PC-9 (cell line): ENCODE measurements at regions not wholly inside any gene's neighbourhood (a gene's known extent, or its start where the extent isn't known, plus 50 kb on each side); places are given as distances from the start of the nearest gene placed in this dataset.

ENCODE experiments used
- BruUV-seq: library from RNA; stranded (reverse); fragments of 400-500 nt; replicated peaks from 2 replicates; lab custom pipeline; 2021; lab: Mats Ljungman, UMichigan
- CTCF ChIA-PET: fragments of 300-600 bp; sonication (Branson Sonifier 250); formaldehyde crosslinking; loops from one replicate; lab custom pipeline; 2022; ENCODE audit warnings: antibody characterized with exemption; lab: Charles Lee
- POLR2A ChIA-PET: fragments of 300-600 bp; sonication (Branson Sonifier 250); formaldehyde crosslinking; loops from one replicate; lab custom pipeline; 2022; ENCODE audit warnings: antibody characterized with exemption; ENCODE audit not compliant: unreplicated experiment; lab: Charles Lee
- DNase-seq, 2 experiments: peaks; one replicate each; pipeline versions ENCODE4 v3.0.0 to v3.0.0-alpha.2; 2015 to 2022; ENCODE audit warnings: mixed read lengths in 1 of 2
- H2AFZ ChIP-seq: fragments of 200-600 bp; sonication (generic); 2 replicates; pipeline ENCODE4 v1.8.1; 2017; ENCODE audit warnings: antibody characterized with exemption
- H3F3A ChIP-seq: fragments of 200-600 bp; sonication (generic); 2 replicates; pipeline ENCODE4 v1.8.1; 2017; ENCODE audit warnings: antibody characterized with exemption, mild to moderate bottlenecking, low read depth; ENCODE audit not compliant: insufficient read depth
- H3K27ac ChIP-seq: fragments of 200-600 bp; sonication (generic); 2 replicates; pipeline ENCODE4 v1.6.1; 2016; ENCODE audit warnings: mixed run types
- H3K27me3 ChIP-seq: fragments of 200-600 bp; sonication (generic); 2 replicates; pipeline ENCODE4 v1.6.1; 2016; ENCODE audit warnings: low read depth, mixed run types; ENCODE audit not compliant: insufficient read depth
- H3K36me3 ChIP-seq: fragments of 200-600 bp; sonication (generic); 2 replicates; pipeline ENCODE4 v1.6.1; 2016; ENCODE audit warnings: low read depth, mixed run types
- H3K4me1 ChIP-seq: fragments of 200-600 bp; sonication (generic); replicated peaks from 2 replicates; pipeline ENCODE4 v1.6.1; 2016; ENCODE audit warnings: mixed run types; ENCODE audit not compliant: insufficient read depth
- H3K4me2 ChIP-seq: fragments of 200-600 bp; sonication (generic); 2 replicates; pipeline ENCODE4 v1.6.1; 2017; ENCODE audit warnings: mixed run types
- H3K4me3 ChIP-seq: fragments of 200-600 bp; sonication (generic); 2 replicates; pipeline ENCODE4 v1.6.1; 2016; ENCODE audit warnings: mixed run types
- H3K79me2 ChIP-seq: fragments of 200-600 bp; sonication (generic); 2 replicates; pipeline ENCODE4 v1.6.1; 2017; ENCODE audit warnings: low read depth, mixed run types
- H3K9me2 ChIP-seq: fragments of 200-600 bp; sonication (generic); 2 replicates; pipeline ENCODE4 v1.8.1; 2017; ENCODE audit warnings: mild to moderate bottlenecking; ENCODE audit not compliant: insufficient read depth
- H3K9me3 ChIP-seq: fragments of 200-600 bp; sonication (generic); 2 replicates; pipeline ENCODE4 v1.8.1; 2016; ENCODE audit warnings: low read depth; ENCODE audit not compliant: insufficient read depth
- H4K20me1 ChIP-seq: fragments of 200-600 bp; sonication (generic); 2 replicates; pipeline ENCODE4 v1.8.1; 2017; ENCODE audit not compliant: insufficient read depth
- EZH2 ChIP-seq: fragments of 200-600 bp; sonication (generic); IDR thresholded peaks from 2 replicates; pipeline ENCODE4 v1.8.0; 2017; ENCODE audit warnings: antibody characterized with exemption, low read depth
- intact Hi-C: fragments of 100-400 bp; cut with micrococcal nuclease; formaldehyde crosslinking; loops from one replicate; pipeline ENCODE4 v1.10.0; 2022; ENCODE audit not compliant: unreplicated experiment
- TF ChIP-seq, protein P1 (sequence below): fragments of 200-600 bp; sonication (generic); conservative IDR thresholded peaks from 2 replicates; pipeline ENCODE4 v1.6.1; 2017; ENCODE audit warnings: mixed run types, antibody characterized with exemption, mild to moderate bottlenecking, moderate library complexity

DNA sequence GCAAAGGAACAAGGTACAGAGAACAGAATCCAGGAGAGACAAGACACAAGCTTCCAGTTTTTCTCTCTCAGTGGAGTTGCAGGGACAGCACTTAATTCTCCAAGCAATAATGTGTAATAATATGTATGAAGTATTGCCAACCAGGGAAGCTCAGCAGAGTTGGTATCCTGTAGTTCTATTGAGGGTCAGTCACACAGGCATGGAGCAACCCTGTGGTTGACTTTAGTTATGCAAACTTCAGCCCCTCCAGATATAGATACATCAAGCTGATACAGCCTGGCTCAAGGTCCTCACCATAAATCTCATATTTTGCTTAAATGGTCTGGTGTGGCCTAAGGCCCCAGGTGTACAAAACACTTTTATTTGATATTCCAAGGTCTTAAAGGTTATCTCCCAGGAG, 248.6 kb upstream of the EPHA5 start:
- BruUV-seq: no TSS peak
- H2AFZ ChIP-seq: no peak overlapping the region
- no peak overlapping the region for H3K4me3 ChIP-seq
- H3K27ac ChIP-seq: no peak overlapping the region
- no peak for TF ChIP-seq EZH2
- TF ChIP-seq, protein P1, sequence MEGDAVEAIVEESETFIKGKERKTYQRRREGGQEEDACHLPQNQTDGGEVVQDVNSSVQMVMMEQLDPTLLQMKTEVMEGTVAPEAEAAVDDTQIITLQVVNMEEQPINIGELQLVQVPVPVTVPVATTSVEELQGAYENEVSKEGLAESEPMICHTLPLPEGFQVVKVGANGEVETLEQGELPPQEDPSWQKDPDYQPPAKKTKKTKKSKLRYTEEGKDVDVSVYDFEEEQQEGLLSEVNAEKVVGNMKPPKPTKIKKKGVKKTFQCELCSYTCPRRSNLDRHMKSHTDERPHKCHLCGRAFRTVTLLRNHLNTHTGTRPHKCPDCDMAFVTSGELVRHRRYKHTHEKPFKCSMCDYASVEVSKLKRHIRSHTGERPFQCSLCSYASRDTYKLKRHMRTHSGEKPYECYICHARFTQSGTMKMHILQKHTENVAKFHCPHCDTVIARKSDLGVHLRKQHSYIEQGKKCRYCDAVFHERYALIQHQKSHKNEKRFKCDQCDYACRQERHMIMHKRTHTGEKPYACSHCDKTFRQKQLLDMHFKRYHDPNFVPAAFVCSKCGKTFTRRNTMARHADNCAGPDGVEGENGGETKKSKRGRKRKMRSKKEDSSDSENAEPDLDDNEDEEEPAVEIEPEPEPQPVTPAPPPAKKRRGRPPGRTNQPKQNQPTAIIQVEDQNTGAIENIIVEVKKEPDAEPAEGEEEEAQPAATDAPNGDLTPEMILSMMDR: no peak
- H3K9me3 ChIP-seq: no peaks in the 10 kb centered on the region
- ChIA-PET CTCF (no interaction called here), POLR2A (no interaction called here)
- H4K20me1 ChIP-seq: no peaks in the 10 kb centered on the region
- DNase-seq: no peak
- H3K36me3 ChIP-seq: no peaks in the 10 kb centered on the region
- no peak overlapping the region for H3K4me2 ChIP-seq
- no peaks in the 10 kb centered on the region for H3K27me3 ChIP-seq
- H3F3A ChIP-seq: no peaks in the 10 kb centered on the region
- H3K9me2 ChIP-seq: no peaks in the 10 kb centered on the region
- no peaks in the 10 kb centered on the region for H3K4me1 ChIP-seq
- intact Hi-C loops: no loop called here
- no peaks in the 10 kb centered on the region for H3K79me2 ChIP-seq

DNA sequence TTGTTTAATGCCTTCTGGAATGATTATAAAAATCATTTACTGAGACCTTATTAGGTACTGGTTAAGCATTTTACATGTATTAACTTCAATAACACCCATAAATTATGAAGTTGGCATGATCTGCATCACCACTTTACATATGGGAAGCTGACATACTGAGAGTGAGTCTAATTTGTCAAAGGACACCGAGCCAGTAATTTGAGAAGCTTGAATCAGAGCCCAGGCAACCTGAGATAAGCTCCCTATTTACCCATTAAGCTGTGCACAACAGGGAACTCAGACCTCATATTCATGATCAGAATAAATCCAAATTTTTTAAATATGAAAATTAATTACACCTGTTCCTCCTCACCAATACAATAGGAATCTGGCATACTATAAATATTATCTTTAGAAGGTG, 247.9 kb upstream of the EPHA5 start:
- Histone ChIP-seq H2AFZ (no peak overlapping the region), H3K4me2 (no peak overlapping the region), H3K4me3 (no peak overlapping the region), H3F3A (no peaks in the 10 kb centered on the region), H3K9me2 (no peaks in the 10 kb centered on the region), H3K9me3 (no peaks in the 10 kb centered on the region), H3K27ac (no peak overlapping the region), H4K20me1 (no peaks in the 10 kb centered on the region), H3K27me3 (no peaks in the 10 kb centered on the region), H3K36me3 (no peaks in the 10 kb centered on the region), H3K79me2 (no peaks in the 10 kb centered on the region), H3K4me1 (no peaks in the 10 kb centered on the region)
- ChIA-PET POLR2A (no interaction called here), CTCF (no interaction called here)
- intact Hi-C loops: no loop called here
- TF ChIP-seq, protein P1: no peak
- TF ChIP-seq EZH2: no peak
- no TSS peak for BruUV-seq
- no peak for DNase-seq

DNA sequence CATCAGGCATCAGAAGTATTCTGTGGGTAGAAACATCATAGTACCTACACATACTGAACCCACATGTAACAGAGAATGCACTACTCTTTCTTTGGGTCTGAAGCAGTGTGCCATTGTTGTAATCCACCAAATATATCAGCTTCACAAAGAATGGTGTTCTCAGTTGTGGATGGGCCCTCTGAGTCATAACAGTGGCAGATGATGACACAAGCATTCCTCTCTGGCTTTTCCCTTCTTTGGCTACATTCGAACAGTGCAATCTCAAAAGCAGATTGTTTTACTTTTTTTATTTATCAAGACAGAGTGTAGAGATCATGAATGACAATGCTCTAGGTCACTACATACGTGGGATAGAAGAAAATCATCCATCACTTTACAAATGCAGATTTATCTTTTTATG, 247.2 kb upstream of the EPHA5 start:
- TF ChIP-seq EZH2: no peak
- H3K4me1 ChIP-seq: no peaks in the 10 kb centered on the region
- H3F3A ChIP-seq: no peaks in the 10 kb centered on the region
- intact Hi-C loops: no loop called here
- H3K9me3 ChIP-seq: no peaks in the 10 kb centered on the region
- no TSS peak for BruUV-seq
- CTCF ChIA-PET: no interaction called here
- H3K27ac ChIP-seq: no peak overlapping the region
- H2AFZ ChIP-seq: no peak overlapping the region
- no peaks in the 10 kb centered on the region for H3K79me2 ChIP-seq
- no peaks in the 10 kb centered on the region for H3K36me3 ChIP-seq
- no peaks in the 10 kb centered on the region for H3K9me2 ChIP-seq
- H4K20me1 ChIP-seq: no peaks in the 10 kb centered on the region
- H3K4me3 ChIP-seq: no peak overlapping the region
- H3K27me3 ChIP-seq: no peaks in the 10 kb centered on the region
- DNase-seq: no peak
- H3K4me2 ChIP-seq: no peak overlapping the region
- POLR2A ChIA-PET: no interaction called here

DNA sequence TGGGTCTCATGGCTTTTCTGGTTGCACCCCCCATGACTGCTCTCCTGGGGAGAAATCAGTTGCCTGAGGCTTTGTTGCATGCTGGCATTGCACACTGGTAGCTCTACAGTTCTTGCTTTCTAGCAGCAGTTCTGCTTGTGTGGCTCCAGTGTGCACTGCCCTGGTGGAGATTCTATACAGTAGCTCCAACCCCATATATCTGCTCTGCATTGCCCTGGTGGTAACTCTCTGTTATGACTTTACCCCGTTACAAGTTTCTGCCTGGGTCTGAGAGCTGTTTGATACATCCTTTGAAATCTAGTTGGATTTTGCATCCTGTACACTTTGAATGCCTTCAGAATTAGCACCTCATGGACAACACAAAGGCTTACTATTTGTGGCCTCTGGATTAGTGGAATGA, 241.4 kb upstream of the EPHA5 start:
- Histone ChIP-seq H3K79me2 (no peaks in the 10 kb centered on the region), H3K4me1 (no peaks in the 10 kb centered on the region), H3K4me3 (no peak overlapping the region), H3K9me2 (no peaks in the 10 kb centered on the region), H3K4me2 (no peak overlapping the region), H2AFZ (no peak overlapping the region), H3K9me3 (no peaks in the 10 kb centered on the region), H3K27ac (no peak overlapping the region), H3K27me3 (no peaks in the 10 kb centered on the region), H3F3A (no peaks in the 10 kb centered on the region), H3K36me3 (no peaks in the 10 kb centered on the region), H4K20me1 (no peaks in the 10 kb centered on the region)
- ChIA-PET POLR2A (no interaction called here), CTCF (no interaction called here)
- no peak for DNase-seq
- TF ChIP-seq, protein P1: no peak
- TF ChIP-seq EZH2: no peak
- no TSS peak for BruUV-seq
- intact Hi-C loops: no loop called here
